Lower leg skin (tissue), 4 donors: ENCODE measurements at regions not wholly inside any gene's neighbourhood (a gene's known extent, or its start where the extent isn't known, plus 50 kb on each side); places are given as distances from the start of the nearest gene placed in this dataset.

Experiments
- DNase-seq, 2 donors: peaks; one replicate each; pipeline ENCODE4 v3.0.0-alpha.2; 2019; ENCODE audit warnings: low spot score in 2 of 2
- H3K4me3 ChIP-seq: fragments of 200-600 bp; sonication (generic); 2 replicates; pipeline ENCODE4 v1.5.1; 2017; ENCODE audit warnings: mild to moderate bottlenecking, low read depth; ENCODE audit not compliant: poor library complexity, severe bottlenecking
- POLR2A ChIP-seq, 2 donors: fragments of 450-650 bp; IDR thresholded peaks; one replicate each; pipeline ENCODE4 v1.6.1; 2016 to 2017; ENCODE audit warnings: antibody characterized with exemption in 2 of 2, mild to moderate bottlenecking in 1 of 2, moderate library complexity in 1 of 2
- WGBS, 2 donors: methylation state at CpG; one replicate each; pipeline ENCODE4 v1.1.5; 2018; 5-methylcytosine and 5-hydroxymethylcytosine counted together
- intact Hi-C: fragments of 100-400 bp; cut with DNase I; formaldehyde crosslinking; loops from one replicate; pipeline ENCODE4 v1.15.0; 2023; ENCODE audit warnings: low total_unique reads
- TF ChIP-seq, protein P1 (sequence below), 3 donors: fragments of 450-650 bp; IDR thresholded peaks; one replicate each; pipeline ENCODE4 v1.5.1; 2016; ENCODE audit warnings: antibody characterized with exemption in 3 of 3, mild to moderate bottlenecking in 3 of 3, moderate library complexity in 2 of 3

DNA sequence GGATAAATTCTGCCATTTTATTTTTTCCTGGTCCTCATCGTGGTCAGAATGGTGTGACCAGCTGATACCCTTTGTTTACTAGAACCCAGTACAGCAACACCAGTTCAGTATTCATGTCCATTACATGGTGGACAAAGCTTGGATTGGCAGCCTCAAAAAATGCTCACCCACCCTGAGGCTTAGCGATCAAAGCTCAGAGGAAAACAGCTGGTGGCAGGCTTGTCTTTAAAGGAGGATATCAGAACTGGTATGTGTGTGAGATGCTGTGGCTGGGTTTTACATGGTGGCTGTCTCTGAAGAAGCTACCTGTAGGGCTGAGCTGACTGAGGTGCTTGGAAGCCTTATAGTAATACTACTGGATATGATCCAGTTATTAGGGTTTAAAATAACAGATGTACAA lies 471.1 kb upstream of the MEX3C start:
- 50 to 51% methylated on average over 2 of the region's 2 CpGs for WGBS, 2 donors
- no peak overlapping the region for H3K4me3 ChIP-seq
- TF ChIP-seq, protein P1, sequence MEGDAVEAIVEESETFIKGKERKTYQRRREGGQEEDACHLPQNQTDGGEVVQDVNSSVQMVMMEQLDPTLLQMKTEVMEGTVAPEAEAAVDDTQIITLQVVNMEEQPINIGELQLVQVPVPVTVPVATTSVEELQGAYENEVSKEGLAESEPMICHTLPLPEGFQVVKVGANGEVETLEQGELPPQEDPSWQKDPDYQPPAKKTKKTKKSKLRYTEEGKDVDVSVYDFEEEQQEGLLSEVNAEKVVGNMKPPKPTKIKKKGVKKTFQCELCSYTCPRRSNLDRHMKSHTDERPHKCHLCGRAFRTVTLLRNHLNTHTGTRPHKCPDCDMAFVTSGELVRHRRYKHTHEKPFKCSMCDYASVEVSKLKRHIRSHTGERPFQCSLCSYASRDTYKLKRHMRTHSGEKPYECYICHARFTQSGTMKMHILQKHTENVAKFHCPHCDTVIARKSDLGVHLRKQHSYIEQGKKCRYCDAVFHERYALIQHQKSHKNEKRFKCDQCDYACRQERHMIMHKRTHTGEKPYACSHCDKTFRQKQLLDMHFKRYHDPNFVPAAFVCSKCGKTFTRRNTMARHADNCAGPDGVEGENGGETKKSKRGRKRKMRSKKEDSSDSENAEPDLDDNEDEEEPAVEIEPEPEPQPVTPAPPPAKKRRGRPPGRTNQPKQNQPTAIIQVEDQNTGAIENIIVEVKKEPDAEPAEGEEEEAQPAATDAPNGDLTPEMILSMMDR (IDR thresholded peaks at IDR 0.05) = no peak
- TF ChIP-seq POLR2A (IDR thresholded peaks at IDR 0.05) = no peak
- DNase-seq = no peak
- intact Hi-C loops = no loop called here

DNA sequence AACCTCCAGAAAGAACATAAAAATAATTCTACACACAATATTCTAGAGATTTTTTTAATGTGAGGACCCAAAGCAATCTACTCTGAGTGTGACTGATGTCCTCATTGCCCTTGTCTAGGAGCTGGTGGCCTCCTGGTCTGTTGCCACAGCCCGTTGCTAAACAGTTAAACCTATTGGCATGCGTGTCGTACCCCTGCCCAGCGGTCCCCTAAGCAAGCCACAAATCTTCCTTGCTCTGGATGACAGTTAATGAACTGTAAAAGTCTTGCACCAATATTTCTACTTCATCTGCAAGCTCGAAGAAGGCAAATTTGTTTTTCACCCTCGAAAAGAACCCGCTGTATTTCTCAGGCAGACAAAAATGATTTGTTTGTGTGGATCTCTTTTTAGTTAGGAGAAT lies 489.1 kb upstream of the MEX3C start:
- H3K4me3 ChIP-seq = no peak overlapping the region
- DNase-seq = no peak
- TF ChIP-seq, protein P1 (IDR thresholded peaks at IDR 0.05) = no peak
- no peak for TF ChIP-seq POLR2A (IDR thresholded peaks at IDR 0.05)
- WGBS, 2 donors = 34 to 37% methylated on average over 7 of the region's 7 CpGs
- intact Hi-C loops = no loop called here

DNA sequence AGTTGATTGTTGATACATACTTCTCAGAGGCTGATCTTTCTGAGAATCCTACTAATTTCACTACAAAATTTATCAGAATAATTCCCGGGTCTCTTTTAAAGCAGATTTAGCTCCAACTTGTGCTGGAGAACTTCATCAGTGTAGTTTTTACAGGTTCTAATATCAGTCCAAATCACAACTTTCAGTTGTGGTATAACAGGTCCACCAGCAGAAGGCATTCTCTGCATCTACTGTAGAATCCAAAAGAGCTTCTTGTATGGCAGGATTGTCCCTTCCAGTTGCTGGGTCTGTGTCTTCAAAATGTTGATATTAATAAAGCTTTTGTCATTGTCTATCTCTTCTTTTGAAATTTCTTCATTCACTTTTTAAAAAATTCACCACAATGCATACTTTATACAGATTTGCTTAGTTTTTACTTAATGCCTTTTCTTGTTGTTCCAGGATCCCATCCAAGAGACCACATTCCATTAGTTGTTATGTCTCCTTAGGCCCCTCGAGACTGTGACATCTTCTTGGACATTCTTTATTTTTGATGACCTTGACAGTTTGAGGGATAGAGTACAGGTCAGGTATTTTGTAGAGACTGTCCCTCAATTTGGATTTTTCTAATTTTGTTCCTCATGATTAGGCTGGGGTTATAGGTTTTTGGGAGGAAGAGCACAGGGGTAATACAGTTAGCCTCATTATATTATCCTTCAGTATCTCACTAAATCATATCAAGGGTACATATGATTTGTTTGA lies 490.5 kb upstream of the MEX3C start:
- 68 to 73% methylated on average over 2 of the region's 2 CpGs for WGBS, 2 donors
- H3K4me3 ChIP-seq = no peak overlapping the region
- TF ChIP-seq, protein P1 (IDR thresholded peaks at IDR 0.05) = no peak
- TF ChIP-seq POLR2A (IDR thresholded peaks at IDR 0.05) = no peak
- no peak for DNase-seq
- intact Hi-C loops = no loop called here

GRCh38 chr18:51692612-51693011 lies 495.1 kb upstream of the MEX3C start:
- no peak for TF ChIP-seq POLR2A (IDR thresholded peaks at IDR 0.05)
- TF ChIP-seq, protein P1 (IDR thresholded peaks at IDR 0.05) = no peak

DNA sequence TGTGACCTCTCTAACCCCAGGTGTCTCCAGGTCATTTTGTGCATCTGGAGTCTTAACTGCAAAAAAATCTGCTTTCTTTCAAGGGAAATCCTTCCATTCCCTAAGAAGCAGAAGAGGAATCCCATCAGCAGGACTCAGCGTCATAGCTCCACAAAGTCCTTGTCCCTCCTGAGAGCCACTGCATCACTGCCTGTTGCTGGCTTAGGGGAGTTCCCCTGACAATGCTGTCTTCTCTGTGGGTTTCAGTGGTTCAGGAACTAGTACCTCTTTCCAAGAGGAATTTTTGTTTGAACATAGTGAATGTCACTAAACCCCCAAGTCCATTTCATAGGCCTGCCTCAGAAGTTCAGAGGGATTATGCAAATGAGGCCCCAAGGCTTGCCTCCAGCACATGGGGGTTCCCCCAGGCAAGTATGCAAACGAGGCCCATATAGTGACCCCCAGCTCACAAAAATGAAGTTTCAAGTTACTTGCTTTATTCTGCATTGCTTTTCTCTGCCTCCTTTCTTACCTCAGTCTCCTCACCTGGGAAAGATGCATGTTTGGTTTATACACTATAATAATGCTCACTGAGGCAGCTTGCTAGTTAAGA lies 513.9 kb upstream of the MEX3C start:
- H3K4me3 ChIP-seq = no peak overlapping the region
- no peak for TF ChIP-seq POLR2A (IDR thresholded peaks at IDR 0.05)
- TF ChIP-seq, protein P1 (IDR thresholded peaks at IDR 0.05) = no peak
- intact Hi-C loops = no loop called here
- 52 to 68% methylated on average over 2 of the region's 2 CpGs for WGBS, 2 donors
- DNase-seq = no peak

More at GRCh38 chr18:51692612-51693011, 495.1 kb upstream of the MEX3C start:
- no peak for DNase-seq
- intact Hi-C loops = no loop called here
- no peak overlapping the region for H3K4me3 ChIP-seq
- WGBS, 2 donors = 74 to 94% methylated on average over 2 of the region's 2 CpGs
